ENCODE measurements at regions not wholly inside any gene's neighbourhood (a gene's known extent, or its start where the extent isn't known, plus 50 kb on each side); places are given as distances from the start of the nearest gene placed in this dataset.

GRCh38 chr17:71084838-71085237 is 915.5 kb downstream of the KCNJ2 start:
- DNase-seq: no peak
- H3K27me3 ChIP-seq (ENCODE audit: low read depth): no peaks in the 10 kb centered on the region
- TF ChIP-seq CTCF (IDR thresholded peaks at IDR 0.05; ENCODE audit: borderline replicate concordance): no peak
- no peaks in the 10 kb centered on the region for H3K4me1 ChIP-seq
- H3K4me3 ChIP-seq: no peak overlapping the region
- no peaks in the 10 kb centered on the region for H3K9me3 ChIP-seq (replicated peaks)
- H3K27ac ChIP-seq (replicated peaks): no peak overlapping the region
- no peaks in the 10 kb centered on the region for H3K36me3 ChIP-seq
- intact Hi-C loops (cut with micrococcal nuclease): no loop called here

- peaks cover under 1% of the 10 kb centered on the region for H3K9me3 ChIP-seq (replicated peaks)
- DNase-seq: no peak
- no peaks in the 10 kb centered on the region for H3K4me1 ChIP-seq
- intact Hi-C loops (cut with micrococcal nuclease): no loop called here
- H3K36me3 ChIP-seq: no peaks in the 10 kb centered on the region
- no peaks in the 10 kb centered on the region for H3K27me3 ChIP-seq (ENCODE audit: low read depth)
- no peak overlapping the region for H3K4me3 ChIP-seq
- H3K27ac ChIP-seq (replicated peaks): no peak overlapping the region
- no peak for TF ChIP-seq CTCF (IDR thresholded peaks at IDR 0.05; ENCODE audit: borderline replicate concordance)
These were observed 916.1 kb downstream of the KCNJ2 start for GRCh38 chr17:71085238-71086033.

GRCh38 chr17:71089431-71089830 is 920.1 kb downstream of the KCNJ2 start:
- TF ChIP-seq CTCF (IDR thresholded peaks at IDR 0.05; ENCODE audit: borderline replicate concordance): no peak
- Histone ChIP-seq H3K9me3 (replicated peaks) (peaks cover 11% of the 10 kb centered on the region), H3K36me3 (no peaks in the 10 kb centered on the region), H3K4me1 (no peaks in the 10 kb centered on the region), H3K27ac (replicated peaks) (no peak overlapping the region), H3K27me3 (ENCODE audit: low read depth) (no peaks in the 10 kb centered on the region), H3K4me3 (no peak overlapping the region)
- intact Hi-C loops (cut with micrococcal nuclease): no loop called here
- no peak for DNase-seq

- no peak for TF ChIP-seq CTCF (IDR thresholded peaks at IDR 0.05; ENCODE audit: borderline replicate concordance)
- no peak overlapping the region for H3K4me3 ChIP-seq
- H3K27ac ChIP-seq (replicated peaks): no peak overlapping the region
- no peaks in the 10 kb centered on the region for H3K27me3 ChIP-seq (ENCODE audit: low read depth)
- no peaks in the 10 kb centered on the region for H3K36me3 ChIP-seq
- H3K9me3 ChIP-seq (replicated peaks): peaks cover 7% of the 10 kb centered on the region
- intact Hi-C loops (cut with micrococcal nuclease): no loop called here
- DNase-seq: no peak
- no peaks in the 10 kb centered on the region for H3K4me1 ChIP-seq
These were observed 928.7 kb downstream of the KCNJ2 start for GRCh38 chr17:71098071-71098470.

- no peak for TF ChIP-seq CTCF (IDR thresholded peaks at IDR 0.05; ENCODE audit: borderline replicate concordance)
- Histone ChIP-seq H3K9me3 (replicated peaks) (peaks cover 2% of the 10 kb centered on the region), H3K36me3 (no peaks in the 10 kb centered on the region), H3K4me1 (no peaks in the 10 kb centered on the region), H3K27ac (replicated peaks) (no peak overlapping the region), H3K27me3 (ENCODE audit: low read depth) (no peaks in the 10 kb centered on the region), H3K4me3 (no peak overlapping the region)
- intact Hi-C loops (cut with micrococcal nuclease): no loop called here
- DNase-seq: no peak
These were observed 929.8 kb downstream of the KCNJ2 start for GRCh38 chr17:71099003-71099714.
